Right renal cortex interstitium (tissue), 3 donors: ENCODE measurements at regions not wholly inside any gene's neighbourhood (a gene's known extent, or its start where the extent isn't known, plus 50 kb on each side); places are given as distances from the start of the nearest gene placed in this dataset.

Experiments used
- DNase-seq, 3 donors: peaks; one replicate each; pipeline ENCODE4 v3.0.0-alpha.2; 2013; ENCODE audit warnings: low read depth in 3 of 3, low spot score in 2 of 3

DNA sequence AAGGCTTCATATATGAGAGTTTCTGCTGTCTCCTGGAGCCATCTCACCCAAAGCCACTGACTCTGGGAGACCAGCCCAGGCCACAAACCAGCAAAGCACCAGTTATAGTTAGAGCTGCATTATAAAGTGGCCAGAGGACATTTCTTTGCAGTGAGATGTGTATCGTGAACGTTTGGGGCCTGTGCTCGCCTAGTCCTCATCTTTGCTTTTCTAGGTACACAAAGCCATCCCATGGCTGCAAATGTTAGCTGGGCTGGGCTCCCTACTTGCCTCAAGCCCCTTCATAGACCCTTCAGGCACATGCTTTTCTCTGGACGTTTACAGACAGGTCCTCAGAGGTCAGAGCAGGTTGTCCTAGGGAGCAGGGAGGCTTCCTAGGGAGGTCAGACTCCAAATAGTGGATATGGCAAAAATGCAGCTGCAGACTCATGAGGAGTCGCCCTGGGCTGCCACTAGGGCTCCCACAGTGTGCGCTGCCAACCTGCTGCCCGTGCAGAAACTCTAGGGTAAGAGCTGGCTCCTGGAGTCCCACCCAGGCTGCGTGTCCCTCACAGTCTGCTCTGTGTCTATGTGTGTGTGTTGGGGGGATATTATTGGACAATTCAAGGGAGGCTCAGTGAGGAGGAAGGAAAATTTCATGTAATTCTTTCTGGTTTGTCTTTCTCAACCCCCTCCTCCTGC lies 141.0 kb downstream of the RPIA start:
- no peak for DNase-seq

- no peak for DNase-seq
These were observed 141.5 kb downstream of the RPIA start for GRCh38 chr2:88832992-88833389.

GRCh38 chr2:88834376-88834775 lies 142.9 kb downstream of the RPIA start:
- DNase-seq = no peak

DNA sequence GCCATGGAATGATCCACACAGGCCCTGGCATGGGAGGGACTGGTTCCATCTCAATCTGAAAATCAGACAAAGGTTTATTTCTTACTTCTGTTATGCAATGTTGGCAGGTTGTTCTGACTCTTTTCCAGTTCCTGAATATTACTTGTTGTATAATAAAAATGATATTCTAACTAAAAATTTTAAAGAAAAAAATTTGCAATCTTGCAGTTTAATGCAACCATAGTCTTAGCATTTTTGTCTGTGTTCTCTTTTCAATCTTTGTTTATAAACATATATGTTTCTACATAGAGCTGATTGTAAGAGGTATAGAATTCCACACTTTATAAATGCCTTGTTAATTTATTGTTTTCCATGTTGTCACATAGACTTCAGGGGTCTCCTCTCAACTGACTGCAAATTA lies 143.4 kb downstream of the RPIA start:
- no peak for DNase-seq

DNA sequence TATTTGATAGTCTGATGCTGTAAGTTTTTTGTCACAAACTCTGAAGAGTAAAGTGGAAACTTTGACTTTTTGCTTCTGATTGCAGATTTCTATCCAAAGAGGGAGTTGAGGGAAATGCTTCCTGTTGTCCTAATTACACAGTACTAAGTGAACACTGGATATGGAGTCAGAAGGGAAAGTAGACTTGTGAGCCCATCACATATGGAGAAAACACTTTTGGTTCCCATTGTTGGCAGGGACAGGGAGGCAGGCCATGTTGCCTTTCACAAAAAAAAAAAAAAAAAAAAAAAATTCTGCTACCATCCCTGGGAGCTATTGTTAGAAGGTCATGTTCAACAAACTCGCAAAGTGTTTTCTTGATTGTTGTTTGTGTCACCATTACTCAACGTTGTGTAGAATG lies 144.3 kb downstream of the RPIA start:
- no peak for DNase-seq

- no peak for DNase-seq
These were observed 144.9 kb downstream of the RPIA start for GRCh38 chr2:88836351-88836750.

DNA sequence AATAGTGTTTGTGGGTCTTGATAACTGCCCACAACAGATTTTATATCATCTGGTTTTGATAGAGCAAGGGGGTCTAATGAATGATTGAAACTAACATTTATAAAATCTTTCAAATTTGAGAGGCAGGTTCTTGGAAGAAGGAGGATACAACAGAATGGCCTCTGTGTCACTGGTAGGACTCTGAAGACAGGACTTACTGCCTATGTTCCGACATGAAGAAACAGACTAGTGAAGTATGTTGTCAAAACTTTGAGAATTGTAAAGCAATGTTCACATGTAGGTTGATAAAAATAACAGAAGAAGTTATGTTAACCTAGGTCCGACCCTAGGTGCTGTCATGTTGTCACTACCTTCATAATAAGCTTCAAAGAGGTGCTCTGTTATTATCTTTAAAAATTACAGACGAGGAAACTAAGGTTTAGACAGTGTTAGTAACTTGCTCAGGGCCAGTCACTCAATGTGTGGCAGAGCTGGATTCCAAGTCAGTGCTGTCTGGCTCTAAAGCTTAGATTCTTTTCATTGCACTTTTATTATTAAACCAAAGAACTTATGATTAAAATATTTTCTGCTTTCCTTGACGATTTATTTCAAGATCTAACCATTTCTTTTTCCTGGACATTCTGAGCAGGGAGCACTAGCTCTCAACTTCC lies 146.2 kb downstream of the RPIA start:
- DNase-seq = no peak

DNA sequence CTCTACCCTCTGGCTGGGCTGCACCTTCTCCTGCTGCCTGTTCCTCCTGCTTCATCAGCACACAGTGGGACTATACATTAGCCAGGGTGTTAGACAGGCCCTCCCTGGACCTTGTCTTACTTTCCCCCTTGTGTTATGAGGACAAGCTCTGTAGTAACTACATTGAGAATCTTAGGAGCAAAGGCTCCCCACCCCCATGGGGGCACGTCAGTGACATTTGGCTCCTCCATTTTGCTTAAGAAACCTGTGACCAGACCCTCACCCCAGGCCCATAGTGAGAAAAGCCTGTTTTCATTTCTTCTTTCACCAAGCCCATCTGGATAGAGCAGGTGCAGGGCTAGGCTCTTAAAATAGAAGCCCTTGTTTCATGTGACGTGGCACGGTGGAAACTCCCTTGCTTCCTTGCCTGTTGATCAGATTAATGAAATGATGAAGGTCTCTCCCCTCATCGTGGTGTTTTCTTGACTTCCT lies 146.7 kb downstream of the RPIA start:
- DNase-seq = no peak

GRCh38 chr2:88841224-88841929 lies 149.9 kb downstream of the RPIA start:
- DNase-seq = no peak

- DNase-seq = no peak
These were observed 151.4 kb downstream of the RPIA start for GRCh38 chr2:88842656-88843460.

GRCh38 chr2:88843651-88844050 lies 152.2 kb downstream of the RPIA start:
- DNase-seq = no peak

DNA sequence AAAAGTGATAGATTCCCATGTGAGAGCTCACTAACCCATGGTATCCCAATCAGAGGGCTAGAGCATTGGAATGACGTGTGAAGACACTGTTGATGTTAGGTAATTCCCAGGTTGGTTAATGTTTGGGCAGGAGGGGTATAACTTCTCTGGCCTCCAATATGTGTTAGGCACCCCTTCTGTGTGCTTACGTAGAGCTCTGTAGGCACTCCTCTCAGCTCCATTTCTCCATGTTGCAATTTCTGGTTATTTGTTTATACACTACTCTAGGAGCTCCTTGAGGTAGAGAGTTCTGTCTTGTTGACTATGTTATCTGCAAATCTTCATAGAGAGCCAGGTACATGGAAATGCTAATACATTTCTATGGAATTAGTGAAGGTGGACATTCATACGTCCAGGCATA lies 153.5 kb downstream of the RPIA start:
- no peak for DNase-seq

DNA sequence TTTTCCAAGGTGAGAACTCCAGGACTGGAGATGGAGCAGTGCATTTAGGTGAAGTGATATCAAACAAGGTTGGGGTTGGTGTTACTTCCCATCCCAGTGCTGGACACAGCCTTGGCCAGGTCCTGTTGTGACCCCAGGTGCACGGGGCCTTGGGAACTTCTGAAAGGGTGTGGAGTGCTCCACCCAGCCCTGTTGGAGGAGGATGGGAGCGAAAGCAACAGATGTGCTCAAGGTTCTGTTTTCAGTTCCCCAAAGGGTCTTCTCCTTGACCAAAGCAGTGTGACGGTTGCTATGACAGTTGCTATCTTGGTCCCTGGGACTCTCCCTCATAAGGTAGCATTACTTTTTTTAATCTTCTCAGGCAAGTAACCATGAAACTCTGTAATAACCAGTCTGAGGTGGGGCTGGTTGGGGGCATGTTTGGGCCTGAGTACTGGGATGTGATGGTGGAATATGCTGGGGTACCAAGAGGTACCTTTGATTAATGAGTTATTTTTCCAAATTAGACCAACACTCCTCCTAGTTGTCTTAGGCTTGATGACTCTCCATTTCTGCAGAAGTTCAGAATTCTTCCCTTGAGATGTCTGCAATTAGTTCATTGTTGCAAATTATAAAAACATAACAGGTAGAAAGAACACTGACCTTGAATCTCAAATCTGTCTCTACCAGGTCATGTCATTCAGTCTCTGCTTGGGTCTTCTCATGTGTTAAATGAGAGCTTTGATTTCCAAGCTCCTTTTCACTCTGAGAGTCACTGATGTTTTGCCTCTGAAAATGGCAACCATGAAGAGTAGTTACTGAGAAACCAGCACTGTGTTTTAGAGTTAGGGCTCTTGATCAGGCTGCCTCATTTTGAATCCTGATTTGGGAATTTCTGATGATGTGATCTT lies 154.5 kb downstream of the RPIA start:
- no peak for DNase-seq

DNA sequence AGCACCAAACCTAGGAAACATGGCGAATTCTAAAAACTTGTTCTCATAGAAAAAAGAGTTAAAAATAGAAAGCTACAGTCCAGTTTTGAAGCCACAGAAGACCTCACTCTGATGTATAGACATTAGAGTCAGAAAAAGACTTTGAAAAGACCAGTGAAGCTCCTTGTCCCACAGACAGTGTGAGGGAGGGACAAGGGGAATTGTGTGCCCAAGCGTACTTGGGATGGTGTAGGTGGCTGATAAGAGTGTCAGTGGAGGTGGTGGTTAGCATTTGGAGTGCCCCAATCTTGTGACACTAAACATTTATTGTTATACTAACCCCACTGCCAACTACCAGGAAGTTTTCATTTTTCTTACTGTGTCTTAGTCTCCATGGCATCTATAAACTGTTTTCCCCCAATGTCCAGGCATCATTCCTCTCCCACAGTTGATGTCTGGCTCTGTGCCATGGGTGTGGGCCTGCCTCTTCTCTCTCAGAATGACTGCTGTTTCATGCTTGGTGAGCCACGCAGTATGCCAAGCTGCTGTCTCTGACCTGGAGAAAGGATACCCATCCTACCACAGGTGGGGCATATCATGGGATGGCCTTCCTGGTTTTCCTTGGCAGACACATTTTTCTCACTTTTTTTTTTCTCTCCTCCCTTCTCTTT lies 161.4 kb downstream of the RPIA start:
- DNase-seq = no peak

DNA sequence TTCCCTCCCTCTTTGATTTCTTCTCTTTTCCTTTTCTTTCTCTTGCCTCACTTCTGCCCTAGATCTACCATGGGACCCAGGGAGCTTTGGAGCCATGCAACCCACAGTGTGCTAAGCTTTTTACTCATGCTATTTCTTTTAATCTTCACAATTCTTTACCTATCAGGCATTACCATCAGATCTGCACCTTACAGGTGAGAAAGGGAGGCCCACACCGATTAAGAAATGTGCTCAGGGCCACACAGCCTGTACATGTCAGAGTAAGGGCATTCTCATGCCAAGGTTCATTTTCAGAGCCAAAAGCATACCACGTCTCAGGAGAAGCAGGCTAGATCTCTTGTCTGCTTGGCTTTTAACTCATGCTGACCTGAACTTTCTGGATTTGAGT lies 161.9 kb downstream of the RPIA start:
- no peak for DNase-seq

DNA sequence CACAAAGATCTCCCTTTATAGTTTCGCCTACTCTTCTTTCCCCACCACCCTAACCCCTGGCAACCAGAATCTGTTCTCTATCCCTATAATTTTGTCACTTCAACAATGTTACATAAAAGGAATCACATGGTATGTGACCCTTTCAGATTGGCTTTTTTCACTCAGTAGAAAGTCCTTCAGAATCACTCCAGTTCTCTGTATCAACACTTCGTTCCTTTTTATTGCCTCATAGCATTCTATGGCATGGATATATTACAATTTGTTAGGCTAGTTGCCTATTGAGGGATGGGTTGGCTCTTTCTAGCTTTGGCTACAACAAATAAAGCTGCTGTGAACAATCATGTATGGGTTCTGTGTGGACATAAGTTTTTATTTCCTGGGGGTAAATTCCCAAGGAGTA lies 163.1 kb downstream of the RPIA start:
- DNase-seq = no peak

DNA sequence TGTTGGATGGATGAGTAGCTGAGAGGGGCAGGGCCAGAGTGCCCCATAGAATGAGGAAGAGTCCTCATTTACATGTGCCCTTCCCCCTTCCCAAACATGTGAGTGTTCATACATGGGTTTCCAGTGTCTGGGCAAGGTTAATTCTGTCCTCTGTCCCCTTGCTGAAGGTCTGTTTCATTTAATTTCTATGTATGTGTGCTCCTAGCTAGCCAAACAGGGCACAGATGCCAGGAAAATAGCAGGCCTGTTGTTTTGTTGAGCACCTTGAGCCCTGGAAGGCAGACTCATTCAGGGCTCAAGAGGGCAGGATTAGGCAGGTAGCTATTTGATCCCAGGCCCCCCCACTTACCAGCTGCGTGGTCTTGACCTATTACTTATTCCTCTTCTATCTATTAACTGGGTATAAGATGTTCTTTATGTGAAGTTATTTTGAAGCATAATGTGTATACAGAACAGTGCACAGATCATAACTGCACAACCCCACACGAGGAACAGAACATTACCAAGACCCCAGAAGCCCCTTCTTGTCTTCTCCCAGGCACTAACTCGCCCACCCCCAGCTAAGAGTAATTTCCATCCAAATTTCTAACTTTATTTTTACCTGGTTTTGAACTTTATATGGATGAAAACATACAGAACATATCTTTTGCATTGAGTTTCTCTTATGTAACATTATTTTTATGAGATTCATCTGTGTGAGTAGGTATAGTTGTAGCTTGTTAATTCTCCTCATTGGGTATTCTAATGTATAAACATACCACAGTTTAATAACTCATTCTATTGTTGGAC lies 164.3 kb downstream of the RPIA start:
- DNase-seq = no peak

DNA sequence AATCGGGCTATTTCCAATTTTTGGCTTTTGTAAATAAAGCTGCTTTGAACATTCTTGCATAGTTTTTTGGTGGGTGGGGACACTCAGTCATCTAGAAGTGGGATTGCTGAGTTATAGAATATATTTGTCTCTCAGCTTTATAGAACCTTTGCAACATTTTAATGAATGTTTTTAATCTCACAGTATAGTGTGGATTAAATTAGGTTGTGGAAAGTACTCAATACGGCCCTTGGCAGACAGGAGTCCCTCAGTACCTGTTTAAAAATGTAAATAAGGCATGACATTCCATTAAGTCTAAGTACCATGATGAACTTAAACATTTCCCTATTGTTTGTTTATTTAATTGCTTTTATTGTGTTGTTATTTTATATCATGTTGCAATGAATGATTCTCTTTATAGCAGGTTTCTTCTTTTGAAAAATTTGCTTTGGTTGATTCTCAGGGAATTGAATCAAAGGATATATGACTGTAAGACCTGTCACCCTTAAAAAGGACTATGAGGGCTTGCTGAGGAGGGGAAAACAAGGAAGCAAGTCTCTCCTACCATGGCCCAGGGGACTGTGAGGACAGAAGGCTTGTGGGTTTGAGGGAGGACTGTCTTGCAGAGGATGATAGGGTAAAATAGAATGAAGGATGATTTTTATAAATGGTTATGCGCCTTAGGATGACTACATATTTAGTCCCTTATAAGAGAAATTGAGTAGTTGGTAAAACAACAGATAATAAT lies 165.1 kb downstream of the RPIA start:
- no peak for DNase-seq
